GM19035 (cell line): ENCODE measurements at regions not wholly inside any gene's neighbourhood (a gene's known extent, or its start where the extent isn't known, plus 50 kb on each side); places are given as distances from the start of the nearest gene placed in this dataset.
"Not testable (repeated sequence)": the region's sequence is repeated elsewhere in the genome, so short reads cannot be mapped to it uniquely, and the experiment has no call there.

Experiments used
- ATAC-seq: cut with Tn5 transposase; IDR thresholded peaks from one replicate; pipeline ENCODE4 v1.9.1; 2021; ENCODE audit not compliant: unreplicated experiment

GRCh38 chr5:27995867-27996266 lies 957.5 kb upstream of the CDH9 start:
- ATAC-seq = no peak

GRCh38 chr5:27978322-27978721 lies 939.9 kb upstream of the CDH9 start:
- ATAC-seq = no peak

GRCh38 chr5:27969157-27969556 lies 930.8 kb upstream of the CDH9 start:
- ATAC-seq = no peak

GRCh38 chr5:27963050-27963783 lies 924.8 kb upstream of the CDH9 start:
- no peak for ATAC-seq

GRCh38 chr5:27962198-27962597 lies 923.8 kb upstream of the CDH9 start:
- ATAC-seq = no peak

- no peak for ATAC-seq
Measured at GRCh38 chr5:27947088-27947487, 908.7 kb upstream of the CDH9 start.

- no peak for ATAC-seq
Measured at GRCh38 chr5:27944471-27944870, 906.1 kb upstream of the CDH9 start.

GRCh38 chr5:27938989-27939388 lies 900.6 kb upstream of the CDH9 start:
- no peak for ATAC-seq

- ATAC-seq = no peak
Measured at GRCh38 chr5:27928060-27928459, 889.7 kb upstream of the CDH9 start.

- no peak for ATAC-seq
Measured at GRCh38 chr5:27911216-27911615, 872.8 kb upstream of the CDH9 start.

- no peak for ATAC-seq
Measured at GRCh38 chr5:27908341-27908740, 870.0 kb upstream of the CDH9 start.

- no peak for ATAC-seq
Measured at GRCh38 chr5:27906931-27907601, 868.7 kb upstream of the CDH9 start.

- no peak for ATAC-seq
Measured at GRCh38 chr5:27906481-27906880, 868.1 kb upstream of the CDH9 start.

GRCh38 chr5:27900761-27901160 lies 862.4 kb upstream of the CDH9 start:
- no peak for ATAC-seq

- no peak for ATAC-seq
Measured at GRCh38 chr5:27876071-27876470, 837.7 kb upstream of the CDH9 start.

- ATAC-seq = no peak
Measured at GRCh38 chr5:27875148-27875547, 836.8 kb upstream of the CDH9 start.

- ATAC-seq = no peak
Measured at GRCh38 chr5:27868292-27868691, 829.9 kb upstream of the CDH9 start.

- ATAC-seq = no peak
Measured at GRCh38 chr5:27855491-27855890, 817.1 kb upstream of the CDH9 start.

- ATAC-seq = no peak
Measured at GRCh38 chr5:27854243-27854852, 816.0 kb upstream of the CDH9 start.

- no peak for ATAC-seq
Measured at GRCh38 chr5:27845248-27845647, 806.9 kb upstream of the CDH9 start.

GRCh38 chr5:27836704-27837103 lies 798.3 kb upstream of the CDH9 start:
- not testable (repeated sequence) for ATAC-seq

- no peak for ATAC-seq
Measured at GRCh38 chr5:27832886-27833285, 794.5 kb upstream of the CDH9 start.
